CD4-positive, alpha-beta T cell treated with Interleukin-12 subunit alpha and Interleukin-12 subunit beta, for 1 hour (primary cell): ENCODE measurements at regions not wholly inside any gene's neighbourhood (a gene's known extent, or its start where the extent isn't known, plus 50 kb on each side); places are given as distances from the start of the nearest gene placed in this dataset.

Experiments
- DNase-seq: peaks from one replicate; pipeline ENCODE4 v3.0.0-alpha.2; 2020

DNA sequence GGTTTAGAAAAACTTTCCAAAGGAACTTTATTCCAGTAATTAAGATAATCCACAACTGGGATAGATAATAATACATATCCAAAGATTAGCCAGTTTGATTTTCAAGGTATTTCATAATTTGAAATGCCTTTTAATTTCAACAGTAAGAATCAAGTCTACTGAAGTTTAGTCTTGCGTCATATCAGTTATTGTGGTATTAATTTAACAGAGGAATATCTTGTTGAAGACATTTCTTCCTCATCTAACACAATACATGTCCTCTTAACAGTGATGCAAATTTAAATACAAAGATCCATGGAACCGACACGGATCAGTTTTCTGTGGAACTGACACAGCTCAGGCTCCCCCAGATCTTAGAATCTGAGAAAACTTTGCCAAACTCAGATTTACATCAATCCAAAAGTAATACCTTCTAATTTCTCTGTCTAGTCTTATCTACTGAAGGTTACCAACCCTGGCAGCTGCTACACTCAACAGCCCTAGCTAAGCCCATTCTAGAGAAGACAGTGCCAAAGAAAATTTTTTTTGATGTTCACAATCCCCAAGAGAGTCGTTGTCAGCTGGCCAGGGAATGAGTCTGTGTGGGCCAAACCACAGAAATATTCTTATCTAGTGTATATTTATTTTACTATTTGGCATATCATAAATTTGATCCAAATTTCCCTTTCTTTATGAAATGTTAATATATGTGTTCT, 365.2 kb upstream of the MEOX2 start:
- DNase-seq, result no peak

DNA sequence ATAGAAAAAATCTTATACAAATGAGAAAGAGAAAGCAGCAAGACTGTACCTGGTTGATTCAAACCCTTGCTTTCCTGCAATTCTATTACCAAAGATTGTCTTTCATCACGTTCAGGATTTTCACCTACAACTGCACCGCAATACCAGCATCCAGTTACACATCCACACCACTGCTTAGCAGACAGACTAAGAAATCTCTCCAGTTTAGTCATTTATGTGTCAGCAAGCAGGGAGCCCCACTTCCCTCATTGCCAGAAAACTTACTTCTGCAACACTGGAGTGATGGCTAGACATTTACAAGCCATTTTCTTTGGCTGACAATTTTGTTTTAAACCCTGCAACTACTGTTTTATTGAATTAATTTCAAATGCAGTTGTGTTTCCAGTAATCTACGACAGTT, 359.6 kb upstream of the MEOX2 start:
- DNase-seq, result no peak

DNA sequence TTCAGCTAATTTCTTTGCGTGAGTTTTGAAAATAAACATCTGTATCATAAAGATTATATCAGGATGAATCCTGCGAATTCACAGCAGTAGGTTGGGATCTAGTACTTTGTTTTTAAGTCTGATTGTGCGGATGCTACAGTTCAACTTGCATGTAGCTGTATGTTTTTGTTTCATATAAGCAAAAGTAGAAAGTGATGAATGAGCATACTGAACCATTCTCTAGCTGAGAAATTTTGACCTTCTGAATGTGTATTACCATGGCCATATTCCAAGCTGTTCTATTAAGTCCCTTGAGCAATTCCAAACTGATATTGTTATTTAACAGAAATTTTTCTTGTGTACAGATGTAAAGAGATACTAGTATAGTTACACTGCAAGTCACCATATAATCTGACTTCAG, 358.8 kb upstream of the MEOX2 start:
- no peak for DNase-seq

- no peak for DNase-seq
Measured at GRCh38 chr7:16044645-16045044, 358.2 kb upstream of the MEOX2 start.

GRCh38 chr7:16040346-16040745, 353.9 kb upstream of the MEOX2 start:
- DNase-seq, result no peak

- no peak for DNase-seq
Measured at GRCh38 chr7:16038906-16039305, 352.4 kb upstream of the MEOX2 start.

GRCh38 chr7:16035392-16035791, 348.9 kb upstream of the MEOX2 start:
- DNase-seq, result no peak

- DNase-seq, result no peak
Measured at GRCh38 chr7:16034866-16035265, 348.4 kb upstream of the MEOX2 start.

GRCh38 chr7:16034353-16034752, 347.9 kb upstream of the MEOX2 start:
- no peak for DNase-seq

- DNase-seq, result no peak
Measured at GRCh38 chr7:16033233-16033632, 346.8 kb upstream of the MEOX2 start.

DNA sequence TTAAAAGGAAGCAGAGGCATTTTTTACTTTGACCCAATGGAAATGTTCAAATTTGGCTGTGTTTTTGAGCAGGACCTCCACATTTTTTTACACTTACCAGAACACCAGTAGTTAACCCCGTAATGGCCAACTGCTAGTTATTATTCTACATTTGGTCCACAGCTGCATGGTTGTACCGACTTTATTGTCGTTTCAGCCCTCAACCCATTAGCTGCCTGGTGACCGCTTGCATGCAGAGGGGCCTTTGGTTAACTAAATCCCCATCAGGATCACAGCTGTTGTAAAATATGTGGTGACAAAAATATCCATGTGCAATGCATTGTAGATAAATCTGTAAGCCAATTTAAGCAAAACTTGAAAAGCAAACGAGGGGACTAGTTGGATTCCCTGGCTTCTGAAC, 342.2 kb upstream of the MEOX2 start:
- DNase-seq, result no peak

GRCh38 chr7:16028103-16028502, 341.6 kb upstream of the MEOX2 start:
- DNase-seq, result no peak

DNA sequence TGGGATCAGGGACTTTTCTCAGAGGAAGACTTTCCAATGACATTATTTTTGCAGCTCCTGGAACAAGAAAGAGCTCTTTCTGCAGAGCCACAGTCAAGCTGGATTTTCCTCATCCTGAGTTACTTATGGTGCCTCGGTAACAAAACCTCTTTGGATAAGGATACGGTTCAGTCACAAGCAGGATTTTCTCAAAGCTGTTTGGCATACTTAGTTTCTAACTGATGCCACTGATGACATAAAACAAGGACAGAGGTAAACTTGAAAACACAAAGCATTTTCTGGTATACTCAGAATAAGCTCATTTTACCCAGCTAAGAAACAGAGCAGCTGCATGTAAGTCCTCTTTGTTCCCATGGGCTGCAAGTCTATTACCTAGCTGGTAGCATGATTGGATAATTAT, 340.9 kb upstream of the MEOX2 start:
- no peak for DNase-seq

DNA sequence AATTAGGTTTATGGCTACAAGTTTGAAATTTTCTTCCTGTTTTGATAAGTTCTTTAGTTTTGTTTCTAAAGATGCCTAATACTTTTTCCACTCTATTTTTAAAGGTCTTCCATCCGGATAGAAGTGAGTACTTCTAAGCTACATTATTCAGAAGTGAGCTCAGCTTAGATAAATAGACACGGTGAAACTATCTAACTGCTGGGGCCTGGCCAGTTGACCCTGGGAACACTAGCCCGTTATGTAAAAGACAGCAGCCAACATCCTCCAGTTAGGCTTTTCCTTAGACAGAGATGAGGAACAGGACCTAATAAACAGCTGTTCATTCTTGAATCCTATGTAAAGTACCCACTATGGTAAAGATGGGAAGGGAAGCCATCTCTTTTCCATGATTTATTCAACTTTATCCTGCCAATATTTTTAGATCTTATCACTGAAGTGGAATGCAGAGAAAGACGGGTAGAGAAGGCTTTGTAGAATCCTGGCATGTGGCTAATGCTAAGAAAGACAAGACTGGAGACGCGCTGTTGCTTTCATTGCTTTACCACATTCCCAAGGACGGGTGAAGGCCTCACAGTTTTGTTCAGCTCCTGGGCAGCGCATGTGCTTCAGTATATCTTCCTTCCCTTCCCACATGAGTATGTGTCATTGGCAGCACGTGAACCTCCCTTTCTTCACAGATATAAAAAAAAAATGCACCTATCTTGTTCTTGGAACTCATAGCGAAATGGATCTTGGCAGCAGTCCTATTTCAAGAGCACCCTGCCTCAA, 340.0 kb upstream of the MEOX2 start:
- DNase-seq, result no peak

DNA sequence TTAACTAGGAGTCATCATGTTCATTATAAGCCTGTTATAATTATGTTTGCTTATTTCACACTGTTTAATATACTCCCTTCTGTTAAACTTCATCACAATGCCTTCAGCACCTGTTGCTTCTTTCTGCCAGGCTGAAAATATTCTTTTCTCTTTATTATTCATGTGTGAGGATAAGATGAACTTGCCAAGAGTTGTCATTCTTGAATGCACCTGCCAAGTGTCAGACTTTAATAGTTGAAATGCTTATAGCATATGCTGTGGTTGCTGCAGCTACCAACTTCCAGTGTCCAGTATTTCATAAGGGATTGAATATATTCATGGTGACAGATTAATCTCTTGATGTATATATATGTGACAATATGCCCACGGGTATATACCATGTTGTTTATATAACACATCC, 339.2 kb upstream of the MEOX2 start:
- DNase-seq, result no peak

DNA sequence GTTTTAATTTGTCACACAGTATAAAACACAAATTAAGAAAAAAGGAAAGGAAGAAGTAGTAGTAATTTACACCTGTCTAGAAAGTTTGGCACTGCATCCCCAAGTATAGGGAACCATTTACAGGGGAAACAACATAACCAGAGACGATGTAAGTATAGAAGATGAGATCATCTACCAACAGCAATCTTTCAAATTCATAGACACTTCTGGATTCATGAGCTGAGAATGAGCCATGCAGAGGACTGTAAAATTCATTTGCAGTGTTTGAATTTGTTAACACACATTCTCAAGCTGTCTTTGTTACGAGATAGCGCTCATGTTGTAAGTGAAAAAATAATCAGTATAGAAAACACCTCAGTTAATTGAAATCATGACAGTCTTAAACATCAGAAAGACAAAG, 337.0 kb upstream of the MEOX2 start:
- no peak for DNase-seq

DNA sequence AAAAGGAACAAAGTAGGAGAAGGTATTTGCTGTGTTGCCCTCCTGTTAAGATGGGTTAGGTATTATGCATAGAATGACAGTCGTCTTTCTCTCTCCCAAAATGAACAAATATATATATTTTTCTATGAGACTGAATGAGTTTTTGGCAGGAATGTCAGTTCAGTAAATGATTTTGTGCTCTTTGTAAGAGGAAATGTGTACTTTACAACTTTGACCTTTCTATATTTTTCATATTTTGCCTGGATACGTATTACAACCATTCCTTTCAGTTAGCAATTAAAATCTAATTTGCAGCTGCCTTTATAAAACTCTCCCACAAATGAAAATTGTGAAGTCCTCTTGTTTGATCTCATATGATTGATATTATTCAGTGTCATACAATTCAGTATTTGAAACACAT, 336.6 kb upstream of the MEOX2 start:
- DNase-seq, result no peak

DNA sequence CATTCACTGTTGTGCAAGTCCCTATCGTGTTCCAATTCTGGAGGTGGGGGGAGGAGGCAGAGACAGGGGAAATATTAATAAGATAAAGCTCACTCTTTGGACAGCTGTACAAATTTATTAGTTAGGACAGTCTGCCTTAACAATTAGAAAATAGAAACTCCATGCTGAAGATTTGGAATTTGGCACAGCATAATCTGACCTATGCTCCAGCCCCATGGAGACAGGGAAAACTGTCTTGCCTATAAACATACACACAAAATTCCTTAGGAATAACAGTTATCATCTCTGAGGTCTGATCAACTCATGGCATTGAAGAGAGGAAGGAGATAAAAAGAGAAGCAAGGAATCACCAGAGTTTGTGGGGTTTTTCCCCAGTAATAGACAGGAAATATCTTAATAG, 335.4 kb upstream of the MEOX2 start:
- DNase-seq, result no peak

GRCh38 chr7:16015981-16016380, 329.5 kb upstream of the MEOX2 start:
- DNase-seq, result no peak

GRCh38 chr7:16014031-16014430, 327.5 kb upstream of the MEOX2 start:
- no peak for DNase-seq

DNA sequence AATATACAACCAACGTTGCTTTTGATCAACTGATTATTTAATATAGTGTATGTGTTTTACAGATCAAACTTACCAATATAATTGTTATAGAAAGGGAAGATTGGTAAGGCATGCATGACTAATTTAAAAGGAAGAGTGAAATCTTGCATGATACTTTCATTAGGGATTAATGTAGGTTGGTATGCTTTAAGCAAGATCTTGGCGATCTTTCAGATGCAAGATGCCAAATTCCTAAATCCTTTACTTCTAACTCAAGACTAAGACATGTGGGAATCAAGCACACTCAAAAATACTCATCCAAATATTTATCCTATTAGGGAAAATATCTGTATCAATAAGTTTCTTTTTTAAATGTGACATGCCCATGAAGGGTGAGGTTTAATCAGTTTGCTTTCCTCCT, 321.4 kb upstream of the MEOX2 start:
- no peak for DNase-seq

DNA sequence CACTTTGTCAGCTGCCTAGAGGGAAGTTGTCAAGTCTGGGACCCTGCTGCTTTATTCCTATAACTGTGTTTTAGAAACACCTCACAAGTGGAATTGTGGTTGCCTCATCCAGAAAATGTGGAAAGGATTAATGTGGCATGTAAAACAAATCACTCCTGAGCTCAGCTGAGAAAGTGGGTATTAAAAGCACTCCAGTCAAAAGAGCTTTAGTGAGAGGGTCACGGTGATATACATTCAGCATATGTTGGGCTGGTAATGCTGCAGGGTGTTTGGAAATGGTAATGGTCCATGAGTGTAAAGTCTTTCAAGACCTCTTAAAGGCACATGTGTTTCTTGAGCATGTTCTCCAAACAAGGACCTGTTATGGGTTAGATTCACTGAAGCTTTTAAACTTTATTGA, 318.2 kb upstream of the MEOX2 start:
- no peak for DNase-seq

DNA sequence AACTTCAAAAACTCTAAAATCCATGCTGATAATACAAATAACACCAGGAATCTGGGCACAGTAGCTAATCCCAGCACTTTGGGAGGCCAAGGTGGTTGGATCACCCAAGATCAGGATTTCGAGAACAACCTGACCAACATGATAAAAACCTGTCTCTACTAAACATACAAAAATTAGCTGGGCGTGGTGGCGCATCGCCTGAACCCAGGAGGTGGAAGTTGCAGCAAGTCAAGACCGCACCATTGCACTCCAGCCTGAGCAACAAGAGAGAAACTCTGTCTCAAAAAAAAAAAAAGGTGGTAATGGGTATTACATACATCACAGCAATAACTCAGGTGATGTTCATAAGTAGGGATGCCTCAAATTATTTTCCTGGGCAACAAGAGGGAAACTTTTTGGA, 315.0 kb upstream of the MEOX2 start:
- no peak for DNase-seq

- DNase-seq, result no peak
Measured at GRCh38 chr7:15998617-15999016, 312.1 kb upstream of the MEOX2 start.

- no peak for DNase-seq
Measured at GRCh38 chr7:15995027-15995426, 308.5 kb upstream of the MEOX2 start.
